Suppressor macrophage treated with lipopolysaccharide for 4 hours (primary cell): ENCODE measurements at regions not wholly inside any gene's neighbourhood (a gene's known extent, or its start where the extent isn't known, plus 50 kb on each side); places are given as distances from the start of the nearest gene placed in this dataset.

ENCODE experiments used
- DNase-seq: peaks from one replicate; pipeline ENCODE4 v3.0.0-alpha.2; 2020

DNA sequence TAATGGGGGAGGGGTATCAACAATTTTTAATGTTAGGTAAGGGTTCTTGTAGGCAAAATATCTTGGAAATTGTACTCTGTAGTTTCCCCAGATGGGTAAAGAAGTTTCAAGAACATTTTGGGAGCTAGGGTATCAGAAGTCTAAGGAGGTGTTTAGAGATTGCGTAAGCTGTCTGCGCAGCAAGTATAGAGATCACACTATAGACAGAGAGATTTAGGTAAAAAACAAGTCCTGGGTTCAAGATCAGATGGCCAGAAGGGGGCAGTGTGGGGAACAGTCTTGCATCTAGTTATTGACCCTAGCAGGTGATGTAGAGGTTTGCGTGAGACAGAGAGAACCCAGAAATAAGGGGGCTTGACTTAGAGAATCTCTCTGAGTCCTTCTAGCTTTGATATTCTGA, 80.8 kb downstream of the S1PR1 start:
- no peak for DNase-seq

DNA sequence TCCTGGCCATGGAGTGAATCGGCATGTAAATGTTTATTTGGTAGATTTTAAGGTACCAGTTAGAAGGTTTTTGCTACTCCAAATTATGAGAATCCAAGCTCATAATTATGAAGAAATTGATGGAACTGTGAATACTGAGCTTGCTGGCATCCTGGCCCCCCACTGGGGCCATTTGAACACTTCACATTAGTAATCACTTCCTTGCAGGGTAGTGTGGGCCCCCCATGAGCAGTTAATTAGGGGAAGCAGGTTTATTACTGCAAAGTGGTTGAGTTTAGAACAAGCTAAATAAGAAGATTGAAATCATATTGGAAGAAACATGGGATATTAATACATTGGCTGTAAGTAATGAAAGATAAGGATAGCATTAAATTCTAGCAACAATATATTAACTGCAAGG, 86.7 kb downstream of the S1PR1 start:
- DNase-seq, result no peak

DNA sequence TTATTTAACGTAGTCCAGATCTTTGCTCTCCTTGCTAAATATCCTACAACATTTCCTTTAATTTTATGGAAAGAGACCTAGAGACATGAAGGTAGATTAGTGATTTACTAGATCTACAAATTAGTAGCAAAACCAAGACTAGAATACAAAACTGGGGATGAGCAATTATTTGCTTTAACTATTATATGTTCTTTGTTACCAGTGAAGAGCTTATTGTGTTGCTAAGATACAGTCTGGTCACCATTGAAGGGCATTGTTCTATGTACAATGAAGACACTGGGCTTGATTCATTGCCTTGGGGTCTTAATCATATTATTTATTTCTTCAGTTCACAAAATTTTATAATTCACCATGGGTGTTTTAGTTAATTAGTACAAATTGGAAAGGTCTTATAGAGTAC, 88.3 kb downstream of the S1PR1 start:
- DNase-seq, result no peak

DNA sequence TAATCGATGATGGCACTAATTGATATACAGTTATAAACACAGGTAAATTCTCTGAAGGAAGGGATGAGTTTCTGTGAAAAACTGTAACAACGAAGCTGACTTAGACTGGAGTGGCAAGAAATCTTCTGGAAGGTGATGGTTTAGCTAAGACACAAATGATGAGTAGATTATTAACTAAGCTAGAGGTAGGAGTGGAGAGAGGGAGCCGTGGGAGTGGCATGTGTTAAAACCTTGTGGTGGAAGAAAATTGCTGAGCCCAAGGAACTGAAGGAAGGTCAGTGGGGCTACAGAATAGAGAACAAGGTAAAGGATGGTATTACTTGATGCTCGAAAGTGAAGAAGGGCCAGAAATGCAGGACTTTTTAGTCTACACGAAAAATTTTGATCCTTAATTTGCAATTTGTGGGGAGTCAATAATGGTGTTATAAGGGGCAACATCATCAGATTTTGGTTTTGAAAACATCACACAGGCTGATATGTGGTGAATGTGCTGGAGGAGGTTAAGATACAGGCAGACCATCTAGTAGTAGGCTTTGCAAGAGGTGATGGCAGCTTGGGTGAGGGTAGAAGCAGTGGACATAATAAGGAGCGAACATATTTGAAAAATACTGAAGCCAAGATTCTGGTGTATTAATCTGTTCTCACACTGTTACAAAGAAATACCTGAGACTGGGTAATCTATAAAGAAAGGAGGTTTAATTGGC, 93.8 kb downstream of the S1PR1 start:
- no peak for DNase-seq

DNA sequence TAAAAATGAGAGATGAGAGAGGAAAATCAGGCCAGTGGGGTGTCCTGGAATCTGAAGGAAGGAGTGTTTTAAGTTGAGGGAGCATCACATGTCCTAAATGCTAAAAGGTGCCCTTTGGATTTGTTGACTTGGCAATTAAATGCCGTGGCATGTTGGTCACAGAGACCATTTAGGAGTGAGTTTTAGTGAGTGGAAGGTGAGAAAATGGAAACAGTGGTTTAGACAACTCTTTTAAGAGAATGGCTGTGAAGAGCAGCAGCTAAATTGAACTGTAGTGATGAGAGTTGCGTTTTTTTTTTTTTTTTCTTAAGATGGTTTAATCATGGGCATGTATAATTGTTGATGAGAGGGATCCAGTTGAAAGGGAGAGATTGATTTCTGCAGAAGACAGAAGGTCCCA, 95.0 kb downstream of the S1PR1 start:
- no peak for DNase-seq

DNA sequence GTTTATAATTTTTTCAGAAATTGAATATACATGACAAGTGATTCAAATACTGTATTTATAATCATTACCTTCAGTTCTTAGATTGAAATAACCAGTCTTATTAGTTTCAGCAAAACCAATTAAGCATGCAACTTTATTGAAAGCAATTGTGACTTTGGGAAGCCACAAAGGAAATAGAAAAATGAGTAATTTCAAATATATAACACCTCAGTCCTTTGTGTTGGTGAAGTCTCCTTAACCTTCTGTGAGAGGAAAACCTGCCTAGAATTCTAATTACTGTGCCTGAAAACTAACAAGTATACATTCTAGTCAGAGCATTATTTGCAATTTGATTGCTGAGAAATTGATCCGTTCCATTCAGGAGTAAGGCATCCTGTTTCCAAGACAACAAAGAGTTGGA, 95.8 kb downstream of the S1PR1 start:
- DNase-seq, result no peak

DNA sequence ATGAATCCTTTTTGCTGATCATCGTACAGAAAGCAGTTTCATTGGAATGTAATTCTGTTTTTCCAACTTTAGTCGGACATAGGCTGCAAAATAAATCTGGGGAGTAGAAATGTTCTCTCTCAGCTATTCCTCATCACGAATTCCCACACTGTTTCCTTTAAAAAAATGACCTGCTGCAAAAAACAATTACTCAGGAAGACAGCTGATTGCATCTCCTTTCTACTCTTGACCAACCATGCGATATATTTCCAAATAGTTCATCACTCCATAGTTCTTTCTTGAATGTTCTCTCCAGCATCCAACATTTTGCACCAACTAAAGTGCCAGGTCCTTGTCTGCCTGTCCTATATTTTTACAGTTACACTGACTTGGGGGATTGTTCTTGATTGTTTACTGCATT, 96.4 kb downstream of the S1PR1 start:
- no peak for DNase-seq

DNA sequence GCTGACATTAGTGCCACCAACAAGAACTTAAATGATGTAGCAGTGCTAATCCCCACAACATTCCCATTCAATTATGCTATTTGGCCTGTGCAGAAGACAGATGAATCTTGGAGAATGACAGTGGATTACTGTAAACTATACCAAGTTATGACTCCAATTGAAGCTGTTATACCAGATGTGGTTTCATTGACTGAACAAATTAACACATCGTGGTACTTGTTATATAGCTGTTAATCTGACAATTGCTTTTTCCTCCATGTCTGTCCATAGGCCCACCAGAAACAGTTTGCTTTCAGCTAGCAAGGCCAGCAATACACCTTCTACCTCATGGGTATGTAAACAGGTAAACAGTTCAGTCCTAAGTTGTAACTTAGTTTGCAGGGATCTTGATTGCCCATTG, 101.1 kb downstream of the S1PR1 start:
- no peak for DNase-seq

DNA sequence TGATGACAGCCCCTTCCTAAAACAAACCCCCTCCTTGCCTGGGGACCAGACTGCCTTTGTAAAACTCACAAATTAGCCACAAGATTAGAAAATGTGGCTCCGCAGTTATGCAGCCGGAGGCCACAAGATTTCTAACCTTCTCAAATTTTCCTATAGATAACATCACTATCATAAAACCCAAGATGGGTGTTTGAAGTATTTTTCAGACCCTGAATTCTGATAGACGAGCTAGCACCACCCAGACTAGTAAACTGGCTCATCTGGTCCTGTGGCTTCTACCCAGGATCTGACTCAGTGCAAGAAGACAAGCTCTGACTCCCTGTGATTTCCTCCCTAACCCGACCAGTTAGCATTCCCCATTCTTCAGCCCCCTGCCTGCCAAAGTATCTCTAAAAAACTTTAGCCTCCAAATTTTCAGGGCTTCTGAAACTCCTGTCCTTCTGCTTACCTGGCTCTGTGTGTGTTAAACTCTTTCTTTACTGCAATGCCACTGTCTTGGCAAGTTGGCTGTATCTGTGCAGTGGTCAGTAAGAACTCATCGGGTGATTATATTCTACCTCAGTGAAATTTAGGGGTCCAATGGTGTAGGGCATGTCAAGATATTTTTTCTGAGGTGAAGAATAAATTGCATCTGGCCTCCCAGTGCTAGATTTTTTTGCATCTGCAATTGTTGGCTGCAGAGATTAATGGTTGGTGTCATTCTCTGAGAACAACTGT, 102.1 kb downstream of the S1PR1 start:
- no peak for DNase-seq

DNA sequence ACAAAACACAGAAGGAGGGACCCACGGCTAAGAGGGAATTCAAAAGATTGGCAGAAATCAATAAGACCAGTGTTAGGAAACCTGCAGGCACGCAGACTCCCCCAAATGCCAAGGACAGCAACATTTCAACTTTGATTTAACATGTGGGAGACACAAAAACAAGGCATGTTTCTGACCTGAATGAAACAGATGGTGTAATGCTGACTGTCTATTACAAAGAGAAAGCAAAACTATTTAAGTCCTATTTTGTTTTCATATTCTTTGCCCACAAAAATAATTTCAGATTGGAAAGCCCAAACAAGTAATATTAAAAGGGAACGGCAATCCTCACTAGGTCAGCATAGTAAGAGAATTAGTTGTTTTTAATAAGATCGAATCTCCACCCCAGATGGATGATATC, 107.9 kb downstream of the S1PR1 start:
- no peak for DNase-seq

DNA sequence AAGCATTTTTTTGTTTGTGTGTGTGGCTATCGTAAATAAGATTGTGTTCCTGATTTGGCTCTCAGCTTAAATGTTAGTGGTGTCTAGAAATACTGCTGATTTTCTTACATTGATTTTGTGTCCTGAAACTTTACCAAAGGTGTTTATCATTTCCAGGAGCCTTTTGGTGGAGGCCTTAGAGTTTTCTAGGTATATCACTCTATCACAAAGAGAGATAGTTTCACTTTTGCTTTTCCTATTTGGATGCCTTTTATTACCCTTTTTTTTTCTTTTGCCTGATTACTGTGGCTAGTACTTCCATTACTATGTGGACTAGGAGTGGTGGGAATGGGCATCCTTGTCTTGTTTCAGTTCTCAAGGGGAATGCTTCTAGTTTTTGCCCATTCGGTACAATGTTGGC, 109.6 kb downstream of the S1PR1 start:
- DNase-seq, result no peak

DNA sequence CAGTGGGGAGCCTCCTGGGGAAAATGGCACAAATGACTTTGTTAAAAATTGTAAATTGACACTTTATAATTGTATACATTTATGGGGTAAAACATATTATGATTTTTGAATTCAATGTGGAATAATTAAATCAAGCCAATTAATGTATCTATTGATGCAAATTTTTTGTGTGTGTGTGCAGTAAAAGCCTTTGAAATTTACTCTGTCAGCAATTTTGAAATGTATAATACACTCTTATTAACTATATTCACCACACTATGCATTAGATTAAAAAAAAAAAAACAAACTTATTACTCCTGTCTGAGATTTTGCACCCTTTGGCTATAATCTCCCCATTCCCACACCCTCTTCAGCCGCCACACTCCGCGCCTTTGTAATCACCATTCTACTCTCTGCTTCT, 119.2 kb downstream of the S1PR1 start:
- DNase-seq, result no peak

DNA sequence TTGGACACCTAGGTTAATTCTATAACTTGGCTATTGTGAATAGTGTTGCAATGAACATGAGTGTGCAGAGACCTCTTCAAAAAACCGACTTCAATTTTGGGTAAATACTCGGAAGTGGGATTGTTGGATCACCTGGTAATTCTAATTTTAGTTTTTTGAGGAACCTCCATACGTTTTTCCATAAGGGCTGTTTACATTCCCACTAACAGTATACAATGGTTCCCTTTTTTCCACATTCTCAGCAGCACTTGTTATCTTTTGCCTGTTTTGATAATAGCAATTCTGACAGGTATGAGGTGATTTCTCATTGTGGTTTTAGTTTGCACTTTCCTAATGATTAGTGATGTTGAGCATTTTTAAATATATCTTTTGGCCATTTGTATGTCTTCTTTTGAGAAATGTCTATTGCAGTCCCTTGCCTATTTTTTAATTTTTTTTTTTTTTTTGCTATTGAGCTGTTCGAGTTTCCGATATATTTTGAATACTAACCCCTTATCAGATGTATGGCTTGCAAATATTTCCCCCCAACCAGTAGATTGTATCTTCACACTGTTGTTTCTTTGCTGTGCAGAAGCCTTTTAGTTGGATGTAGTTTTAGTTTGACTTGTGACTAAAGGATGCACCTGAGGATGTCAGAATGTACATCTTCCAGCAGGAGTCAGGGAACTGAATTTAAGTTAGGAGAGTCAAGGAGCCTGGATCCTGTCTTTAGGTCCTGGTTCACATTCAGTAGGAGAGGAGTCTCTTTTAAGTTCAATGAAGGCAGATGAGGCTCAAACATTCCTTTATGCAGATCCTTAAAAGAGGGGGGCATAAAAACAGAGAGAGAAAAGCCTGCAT, 120.0 kb downstream of the S1PR1 start:
- no peak for DNase-seq

DNA sequence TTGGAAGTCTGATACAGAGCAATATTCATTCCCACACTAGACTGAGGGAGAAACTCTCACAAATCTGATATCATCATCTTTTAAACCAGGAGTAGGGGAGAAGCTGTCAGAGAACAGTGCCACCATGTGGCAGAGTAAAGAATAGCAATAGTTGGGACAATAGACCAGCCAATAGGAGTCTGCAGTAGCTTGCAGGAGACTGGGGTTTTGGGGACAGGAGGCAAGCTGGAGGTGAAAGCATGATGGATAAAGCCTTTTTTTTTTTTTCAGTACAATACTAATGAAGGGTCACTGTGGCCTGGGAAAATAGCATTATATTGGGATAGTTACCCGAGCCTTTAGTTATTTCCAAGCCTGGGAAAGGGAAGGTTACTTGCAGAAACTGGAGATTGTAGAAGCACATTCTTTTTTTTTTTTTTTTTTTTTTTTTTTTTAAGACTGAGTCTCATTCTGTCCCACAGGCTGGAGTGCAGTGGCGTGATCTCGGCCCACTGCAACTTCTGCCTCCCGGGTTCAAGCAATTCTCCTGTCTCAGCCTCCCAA, 120.7 kb downstream of the S1PR1 start:
- peak; percentile 80 for DNase-seq

DNA sequence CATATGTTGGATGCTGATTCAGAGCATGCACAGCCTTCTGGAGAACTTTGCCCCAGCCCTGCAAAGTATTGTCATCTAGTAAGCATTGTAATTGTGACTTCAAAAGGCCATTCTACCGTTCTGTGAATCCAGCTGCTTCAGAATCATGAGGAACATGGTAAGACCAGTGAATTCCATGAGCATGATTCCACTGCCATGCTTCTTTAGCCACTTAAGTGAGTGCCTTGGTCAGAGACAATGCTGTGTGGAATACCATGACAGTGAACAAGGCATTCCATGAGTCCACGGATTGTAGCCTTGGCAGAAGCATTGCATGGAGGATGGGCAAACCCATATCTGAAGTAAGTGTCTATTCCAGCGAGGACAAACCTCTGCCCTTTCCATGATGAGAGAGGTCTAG, 123.7 kb downstream of the S1PR1 start:
- DNase-seq, result no peak

DNA sequence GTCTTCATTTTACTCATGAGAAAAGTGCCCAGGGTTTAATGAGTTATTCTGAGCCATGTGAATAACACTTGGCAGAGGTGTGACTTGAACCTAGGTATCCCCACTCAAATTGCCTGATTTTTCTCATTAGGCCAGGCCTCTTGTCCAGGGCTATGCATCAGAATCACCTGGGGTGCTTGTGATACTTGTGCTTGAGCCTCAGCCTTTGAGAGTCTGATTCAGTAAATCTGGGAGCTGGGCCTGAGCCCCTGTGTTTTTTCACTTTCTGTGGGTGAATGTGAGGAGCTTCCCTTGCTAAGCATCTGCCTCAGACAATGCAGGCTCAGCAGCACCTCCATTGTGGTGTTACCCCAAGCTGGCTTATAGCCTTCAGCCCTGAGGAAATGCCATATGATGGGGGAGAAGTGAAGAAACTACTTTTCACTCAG, 127.1 kb downstream of the S1PR1 start:
- DNase-seq, result no peak

DNA sequence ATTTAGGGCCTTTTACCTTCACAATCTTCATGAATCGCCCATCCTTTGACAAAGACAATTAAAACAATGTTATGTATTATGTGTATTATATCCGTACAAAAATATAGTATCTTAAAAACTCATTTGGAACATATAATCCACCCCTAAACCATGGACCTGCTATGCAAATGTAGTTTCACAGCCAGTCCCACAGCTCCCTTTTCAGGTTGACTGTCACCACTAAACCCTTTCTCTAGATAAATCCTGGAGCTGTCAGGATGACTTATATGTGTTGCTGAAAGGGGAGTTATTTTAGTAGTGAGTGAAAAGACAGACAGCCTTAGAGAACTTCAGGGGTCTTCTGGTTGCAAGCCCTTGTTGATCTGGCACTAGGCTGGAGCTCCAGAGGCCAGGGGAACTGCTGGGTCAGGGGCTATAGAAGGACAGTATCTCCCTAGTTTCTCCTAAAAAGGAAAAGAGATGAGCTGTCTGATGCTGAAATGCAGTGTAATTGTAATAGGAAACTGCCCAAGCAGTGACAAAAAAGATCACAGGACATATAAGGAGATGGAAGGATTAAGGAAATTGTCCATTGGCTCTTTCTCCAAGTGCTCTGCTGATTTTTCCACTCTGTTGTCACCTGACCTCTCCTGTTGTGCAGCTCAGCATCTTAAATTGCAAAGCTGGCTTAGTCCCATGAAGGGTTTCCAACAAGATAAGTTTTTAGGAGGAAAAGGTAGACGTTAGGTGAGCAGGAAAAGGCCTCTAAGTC, 127.7 kb downstream of the S1PR1 start:
- DNase-seq, result no peak

DNA sequence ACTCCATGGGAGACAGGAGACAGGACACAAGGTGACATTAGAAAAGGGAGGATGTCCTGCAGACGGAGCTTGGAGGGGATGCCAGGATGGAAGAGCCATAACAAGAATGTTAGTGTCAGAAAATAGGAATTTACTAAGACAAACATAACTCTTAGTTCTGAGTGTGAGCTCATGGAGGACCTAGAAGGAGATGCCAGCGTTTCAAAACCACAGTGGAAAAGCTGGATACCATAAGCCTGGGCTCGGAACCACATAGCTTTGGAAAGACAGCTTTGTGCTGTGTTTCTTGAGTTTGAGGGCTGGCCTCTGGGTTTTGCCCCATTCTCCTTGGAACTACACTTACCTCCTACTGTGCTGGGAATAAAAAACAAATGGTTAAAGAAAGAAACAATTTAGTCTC, 128.4 kb downstream of the S1PR1 start:
- DNase-seq, result no peak

DNA sequence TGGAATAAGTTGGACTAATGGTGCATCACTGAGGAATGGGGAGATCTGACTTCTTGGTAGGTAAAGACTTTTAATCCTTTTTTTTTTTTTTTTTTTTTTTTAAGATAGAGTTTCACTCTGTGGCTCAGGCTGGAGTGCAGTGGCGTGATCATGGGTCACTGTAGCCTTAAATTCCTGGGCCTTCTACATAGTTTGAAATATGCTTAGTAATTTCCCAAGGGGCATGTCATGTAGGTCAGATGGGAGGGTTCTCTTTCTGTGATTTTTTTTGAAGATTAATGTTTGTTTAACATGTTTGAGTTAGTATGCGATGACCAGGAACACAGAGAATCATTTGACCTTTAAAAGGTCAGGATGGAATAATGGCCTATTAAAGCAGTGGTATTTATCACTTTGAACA, 129.1 kb downstream of the S1PR1 start:
- DNase-seq, result no peak

DNA sequence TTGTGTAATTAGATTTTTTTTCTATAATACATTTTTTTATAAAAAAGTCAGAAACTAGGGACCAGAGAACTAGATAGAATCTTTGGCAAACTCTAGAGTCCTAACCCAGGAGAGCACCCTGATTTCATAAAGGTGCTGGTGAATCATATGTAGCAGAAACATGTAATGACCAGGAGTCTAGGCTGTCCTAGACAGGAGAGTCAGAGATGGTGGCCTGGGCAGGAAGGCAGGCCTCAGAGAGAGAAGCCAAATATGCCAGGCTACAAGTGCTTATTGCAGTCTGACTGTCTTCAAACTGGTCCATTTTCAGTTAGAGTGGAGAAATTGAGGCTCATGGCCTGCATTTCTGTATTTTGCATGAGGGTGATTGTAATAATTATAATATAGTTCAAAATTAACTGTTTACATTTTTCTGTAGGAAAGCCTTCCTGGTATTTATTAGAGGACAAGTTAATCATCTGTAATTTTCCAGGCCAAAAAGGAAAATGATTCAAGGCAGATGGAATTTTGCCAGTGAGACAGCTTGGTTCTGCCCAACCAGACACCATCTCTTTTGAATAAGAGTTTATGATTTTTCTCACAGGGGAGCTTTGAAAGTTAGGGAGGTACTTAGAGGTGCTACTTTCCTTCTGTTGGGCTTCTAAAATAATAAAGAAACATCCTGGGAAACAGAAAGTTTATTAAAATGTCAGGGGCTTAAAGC, 129.8 kb downstream of the S1PR1 start:
- no peak for DNase-seq

DNA sequence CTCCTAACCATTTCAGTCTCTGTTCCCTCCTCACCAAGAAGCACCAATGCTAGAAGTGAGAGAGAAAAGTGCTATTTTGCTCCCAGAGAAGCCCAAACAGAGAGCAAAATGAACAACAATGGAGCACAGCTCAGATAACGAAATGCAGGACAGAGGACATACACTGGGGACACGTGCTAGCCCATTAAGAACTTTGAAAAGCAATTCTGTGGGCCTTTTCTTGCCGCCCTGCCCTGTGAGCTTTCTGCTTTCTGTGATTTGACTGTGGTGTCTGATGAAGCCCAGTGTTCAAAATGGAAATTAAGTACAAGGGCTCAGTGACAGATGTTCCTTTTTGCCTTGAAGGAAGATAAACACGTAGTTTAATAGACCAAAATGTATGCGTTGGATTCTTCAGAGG, 130.8 kb downstream of the S1PR1 start:
- no peak for DNase-seq

DNA sequence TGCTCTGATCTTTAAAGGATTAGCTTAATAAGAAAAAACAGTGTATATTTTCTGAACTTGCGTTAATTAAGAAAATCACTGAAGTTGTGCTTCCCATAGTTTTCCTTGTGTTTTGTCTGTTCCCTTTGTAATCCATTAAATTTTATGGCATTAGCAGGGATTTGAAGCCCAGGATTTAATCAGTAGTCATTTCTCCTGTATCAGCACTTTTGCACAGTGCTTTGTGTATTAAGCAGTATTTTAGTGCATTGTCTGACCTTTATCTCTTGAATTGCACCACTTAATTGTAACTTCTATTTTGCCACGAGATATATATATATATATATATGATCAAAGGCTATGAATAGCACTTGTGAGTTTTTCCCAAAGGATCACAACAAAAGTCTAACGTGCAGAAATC, 133.7 kb downstream of the S1PR1 start:
- no peak for DNase-seq
